Keratinocyte (primary cell): ENCODE measurements at regions not wholly inside any gene's neighbourhood (a gene's known extent, or its start where the extent isn't known, plus 50 kb on each side); places are given as distances from the start of the nearest gene placed in this dataset.
"Not testable (repeated sequence)": the region's sequence is repeated elsewhere in the genome, so short reads cannot be mapped to it uniquely, and the experiment has no call there.

ENCODE experiments used
- DNase-seq: peaks from one replicate; pipeline ENCODE4 v3.0.0-alpha.2; 2011; ENCODE audit warnings: low read depth, missing footprints, low spot score
- FAIRE-seq: peaks from 2 replicates; lab custom pipeline; 2011; peaks lifted over from hg19 to GRCh38; lab: Jason Lieb, UNC
- H2AFZ ChIP-seq: 2 replicates; pipeline ENCODE4 v1.6.0; 2012; ENCODE audit warnings: low read length, control low read depth, inconsistent platforms; ENCODE audit not compliant: control insufficient read depth
- H3K27ac ChIP-seq: 2 replicates; pipeline ENCODE4 v1.5.1; 2011; ENCODE audit warnings: low read length; ENCODE audit not compliant: control insufficient read depth, insufficient read depth
- H3K27me3 ChIP-seq: 3 replicates; pipeline ENCODE4 v1.6.0; 2011; ENCODE audit warnings: low read length; ENCODE audit not compliant: control insufficient read depth, insufficient read depth; ENCODE audit errors: extremely low read depth
- H3K36me3 ChIP-seq, 2 experiments: 2 replicates in 1 of 2; 3 replicates in 1 of 2; pipeline ENCODE4 v1.5.1; 2011; ENCODE audit warnings: low read length in 2 of 2, mild to moderate bottlenecking in 1 of 2; ENCODE audit not compliant: control insufficient read depth in 2 of 2, insufficient read depth in 2 of 2; ENCODE audit errors: extremely low read depth in 1 of 2
- H3K4me1 ChIP-seq: 3 replicates; pipeline ENCODE4 v1.5.1; 2011; ENCODE audit warnings: low read length; ENCODE audit not compliant: control insufficient read depth, insufficient read depth; ENCODE audit errors: extremely low read depth
- H3K4me2 ChIP-seq: 3 replicates; pipeline ENCODE4 v1.6.0; 2011; ENCODE audit warnings: low read depth, low read length; ENCODE audit not compliant: control insufficient read depth, insufficient read depth; ENCODE audit errors: extremely low read depth
- H3K4me3 ChIP-seq, 3 experiments: fragments of 200-600 bp in 1 of 3; sonication (generic) in 1 of 3; 2 replicates in 2 of 3; 3 replicates in 1 of 3; pipeline ENCODE4 v1.5.1; 2011 to 2016; ENCODE audit warnings: low read length in 3 of 3, mild to moderate bottlenecking in 3 of 3, control low read depth in 2 of 3, inconsistent platforms in 1 of 3, low read depth in 1 of 3, mixed read lengths in 1 of 3, mixed run types in 1 of 3, moderate library complexity in 1 of 3; ENCODE audit not compliant: control insufficient read depth in 2 of 3, insufficient read depth in 2 of 3; ENCODE audit errors: extremely low read depth in 1 of 3
- H3K79me2 ChIP-seq: 2 replicates; pipeline ENCODE4 v1.6.0; 2012; ENCODE audit warnings: low read length; ENCODE audit not compliant: control insufficient read depth, insufficient read depth
- H3K9ac ChIP-seq: 3 replicates; pipeline ENCODE4 v1.6.0; 2011; ENCODE audit warnings: low read length; ENCODE audit not compliant: control insufficient read depth, insufficient read depth; ENCODE audit errors: extremely low read depth
- H3K9me1 ChIP-seq: 3 replicates; pipeline ENCODE4 v1.6.0; 2011; ENCODE audit warnings: low read length; ENCODE audit not compliant: control insufficient read depth, insufficient read depth; ENCODE audit errors: extremely low read depth
- H3K9me3 ChIP-seq: 2 replicates; pipeline ENCODE4 v1.5.1; 2012; ENCODE audit warnings: low read depth, low read length; ENCODE audit not compliant: control insufficient read depth
- H4K20me1 ChIP-seq: 3 replicates; pipeline ENCODE4 v1.6.0; 2011; ENCODE audit warnings: low read length; ENCODE audit not compliant: control insufficient read depth, insufficient read depth; ENCODE audit errors: extremely low read depth
- CTCF ChIP-seq, 3 experiments: IDR thresholded peaks in 1 of 3; conservative IDR thresholded peaks in 1 of 3; optimal IDR thresholded peaks in 1 of 3; 2 replicates in 2 of 3; 3 replicates in 1 of 3; pipeline versions ENCODE3 to v1.5.1; 2011; ENCODE audit warnings: low read length in 3 of 3, mild to moderate bottlenecking in 3 of 3, moderate library complexity in 2 of 3, control low read depth in 1 of 3, inconsistent platforms in 1 of 3; ENCODE audit not compliant: insufficient read depth in 2 of 3; ENCODE audit errors: extremely low read depth in 1 of 3
- EZH2 ChIP-seq: IDR thresholded peaks from one replicate; pipeline ENCODE4 v1.6.1; 2012; ENCODE audit warnings: inconsistent platforms, mild to moderate bottlenecking, low read length, moderate library complexity
- dilution Hi-C: fragments of 300-500 bp; cut with MboI; formaldehyde crosslinking; loops from one replicate; pipeline ENCODE4 v1.7.0; 2020; ENCODE audit warnings: low sequenced_read_pairs; ENCODE audit not compliant: extremely low pct_ligation_motif_present

- no peaks in the 10 kb centered on the region for H4K20me1 ChIP-seq
- FAIRE-seq = no peak
- H2AFZ ChIP-seq = no peak overlapping the region
- H3K9me1 ChIP-seq = no peaks in the 10 kb centered on the region
- H3K27ac ChIP-seq = no peak overlapping the region
- H3K9ac ChIP-seq = no peak overlapping the region
- peak; percentile 17 for DNase-seq
- TF ChIP-seq CTCF (optimal IDR thresholded peaks at IDR 0.05 in 1 of 3, IDR thresholded peaks at IDR 0.05 in 1 of 3, conservative IDR thresholded peaks at IDR 0.05 in 1 of 3; ENCODE audit: extremely low read depth in 1 of 3, insufficient read depth in 2 of 3, low read length in 3 of 3) (no peak), EZH2 (no peak)
- no peaks in the 10 kb centered on the region for H3K79me2 ChIP-seq
- no peak overlapping the region for H3K4me2 ChIP-seq
- H3K4me3 ChIP-seq = no peak overlapping the region
- peaks cover 7% of the 10 kb centered on the region for H3K9me3 ChIP-seq
- peaks cover 4% of the 10 kb centered on the region for H3K4me1 ChIP-seq
- H3K27me3 ChIP-seq = no peaks in the 10 kb centered on the region
- H3K36me3 ChIP-seq = no peaks in the 10 kb centered on the region
- dilution Hi-C loops = no loop called here
These were observed 74.4 kb upstream of the DYNLT3 start for GRCh38 chrX:37921758-37922157.

GRCh38 chrX:37922928-37923327, 75.6 kb upstream of the DYNLT3 start:
- Histone ChIP-seq H3K9me3 (peaks cover 7% of the 10 kb centered on the region), H3K4me3 (no peak overlapping the region), H3K36me3 (no peaks in the 10 kb centered on the region), H3K4me1 (peaks cover 4% of the 10 kb centered on the region), H4K20me1 (no peaks in the 10 kb centered on the region), H3K9me1 (no peaks in the 10 kb centered on the region), H3K9ac (no peak overlapping the region), H3K4me2 (no peak overlapping the region), H3K79me2 (no peaks in the 10 kb centered on the region), H3K27ac (no peak overlapping the region), H2AFZ (no peak overlapping the region), H3K27me3 (no peaks in the 10 kb centered on the region)
- no peak for DNase-seq
- no peak for FAIRE-seq
- TF ChIP-seq CTCF (optimal IDR thresholded peaks at IDR 0.05 in 1 of 3, IDR thresholded peaks at IDR 0.05 in 1 of 3, conservative IDR thresholded peaks at IDR 0.05 in 1 of 3; ENCODE audit: extremely low read depth in 1 of 3, insufficient read depth in 2 of 3, low read length in 3 of 3) = no peak
- TF ChIP-seq EZH2 = no peak
- dilution Hi-C loops = no loop called here

- H3K36me3 ChIP-seq, H3K4me2 ChIP-seq, H3K27ac ChIP-seq, dilution Hi-C loops, H3K9ac ChIP-seq, H2AFZ ChIP-seq, H3K79me2 ChIP-seq, H3K27me3 ChIP-seq, H3K4me1 ChIP-seq, FAIRE-seq, DNase-seq, H3K9me3 ChIP-seq, H3K9me1 ChIP-seq, H3K4me3 ChIP-seq, H4K20me1 ChIP-seq: not testable (repeated sequence)
These were observed 78.4 kb upstream of the DYNLT3 start for GRCh38 chrX:37925761-37926160.
